ENCODE measurements at regions not wholly inside any gene's neighbourhood (a gene's known extent, or its start where the extent isn't known, plus 50 kb on each side); places are given as distances from the start of the nearest gene placed in this dataset.

- TF ChIP-seq CTCF (IDR thresholded peaks at IDR 0.05 in 4 of 5, conservative IDR thresholded peaks at IDR 0.05 in 1 of 5) = no peak
- TF ChIP-seq POLR2A (IDR thresholded peaks at IDR 0.05) = no peak
Observed at GRCh38 chr9:135385793-135386192, 93.8 kb upstream of the PPP1R26 start.

Data from gastrocnemius medialis (tissue), 4 donors.